Osteoblast (primary cell): ENCODE measurements at regions not wholly inside any gene's neighbourhood (a gene's known extent, or its start where the extent isn't known, plus 50 kb on each side); places are given as distances from the start of the nearest gene placed in this dataset.

Source experiments
- DNase-seq: peaks from one replicate; pipeline ENCODE4 v3.0.0; 2011; ENCODE audit warnings: low spot score, mixed read lengths; ENCODE audit not compliant: insufficient read length; ENCODE audit errors: missing footprints
- H2AFZ ChIP-seq: 2 replicates; pipeline ENCODE4 v1.6.0; 2011; ENCODE audit warnings: mild to moderate bottlenecking, low read length
- H3K27ac ChIP-seq: 2 replicates; pipeline ENCODE4 v1.5.1; 2011; ENCODE audit warnings: mild to moderate bottlenecking, low read depth, low read length, moderate library complexity
- H3K27me3 ChIP-seq: 2 replicates; pipeline ENCODE4 v1.6.0; 2012; ENCODE audit warnings: mild to moderate bottlenecking, control low read depth, inconsistent platforms, low read length, moderate library complexity; ENCODE audit not compliant: insufficient read depth
- H3K36me3 ChIP-seq: 2 replicates; pipeline ENCODE4 v1.5.1; 2011; ENCODE audit warnings: mild to moderate bottlenecking, low read length, control low read depth, moderate library complexity; ENCODE audit not compliant: insufficient read depth
- H3K4me1 ChIP-seq: 2 replicates; pipeline ENCODE4 v1.5.1; 2011; ENCODE audit warnings: mild to moderate bottlenecking, low read length, control low read depth, moderate library complexity; ENCODE audit not compliant: insufficient read depth
- H3K4me2 ChIP-seq: 2 replicates; pipeline ENCODE4 v1.6.0; 2011; ENCODE audit warnings: mild to moderate bottlenecking, low read length; ENCODE audit not compliant: insufficient read depth
- H3K4me3 ChIP-seq: fragments of 200-600 bp; sonication (generic); 3 replicates; pipeline ENCODE4 v1.5.1; 2012; ENCODE audit warnings: mild to moderate bottlenecking, low read length, inconsistent platforms; ENCODE audit not compliant: insufficient read depth
- H3K79me2 ChIP-seq: 2 replicates; pipeline ENCODE4 v1.6.0; 2012; ENCODE audit warnings: mild to moderate bottlenecking, low read length, control low read depth, inconsistent platforms; ENCODE audit not compliant: insufficient read depth
- H3K9me3 ChIP-seq: 2 replicates; pipeline ENCODE4 v1.5.1; 2011; ENCODE audit warnings: low read depth, low read length, control low read depth
- H4K20me1 ChIP-seq: 2 replicates; pipeline ENCODE4 v1.6.0; 2012; ENCODE audit warnings: mild to moderate bottlenecking, low read length, control low read depth; ENCODE audit not compliant: insufficient read depth
- TF ChIP-seq, protein P1 (sequence below): IDR thresholded peaks from 2 replicates; pipeline ENCODE4 v1.5.1; 2011; ENCODE audit warnings: mild to moderate bottlenecking, low read depth, low read length, moderate library complexity; ENCODE audit errors: extremely low read depth

DNA sequence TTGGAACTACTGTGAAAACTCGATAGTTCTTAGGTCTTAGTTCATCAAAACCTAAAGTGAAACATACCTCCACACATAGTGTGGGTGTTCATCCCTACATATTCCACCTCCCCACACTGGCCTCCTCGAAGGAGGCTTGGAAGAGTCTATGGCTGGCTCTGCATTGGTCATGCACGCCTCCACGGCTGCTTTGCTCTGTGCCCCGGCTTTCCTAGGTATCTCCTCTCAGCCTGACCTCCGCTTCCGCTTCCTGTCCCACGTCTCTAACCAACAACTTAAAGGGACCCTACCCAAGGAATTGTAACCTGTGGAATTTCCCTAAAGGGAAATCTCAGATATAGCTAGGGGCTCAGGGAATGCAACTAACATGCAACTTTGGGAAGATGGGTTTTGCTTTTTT is 79.7 kb upstream of the MBNL2 start:
- H3K27ac ChIP-seq = no peak overlapping the region

DNA sequence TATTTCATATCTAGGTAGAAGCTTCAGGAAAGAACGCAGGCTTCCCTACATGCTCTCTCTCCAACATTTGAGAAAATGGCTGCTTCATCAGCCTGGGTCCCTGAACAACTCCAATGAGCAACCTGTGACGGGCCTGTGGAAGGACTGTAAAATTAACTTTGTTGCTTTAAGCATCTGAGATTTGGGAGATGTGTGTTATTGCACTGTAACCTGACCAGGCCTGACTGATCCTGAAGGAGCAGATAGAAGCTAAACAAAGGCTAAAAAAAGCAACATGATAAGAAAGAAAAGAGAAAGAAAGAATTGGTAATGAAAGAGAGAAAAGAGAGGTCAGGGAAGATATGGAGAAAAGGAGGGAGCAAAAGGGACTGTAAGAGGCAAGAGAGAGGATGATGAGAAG is 77.1 kb upstream of the MBNL2 start:
- Histone ChIP-seq H3K27me3 (peaks cover 6% of the 10 kb centered on the region), H3K36me3 (no peaks in the 10 kb centered on the region), H3K4me1 (peaks cover 8% of the 10 kb centered on the region), H2AFZ (no peak overlapping the region), H3K79me2 (no peaks in the 10 kb centered on the region), H4K20me1 (no peaks in the 10 kb centered on the region), H3K4me2 (no peak overlapping the region), H3K27ac (no peak overlapping the region), H3K4me3 (no peak overlapping the region), H3K9me3 (no peaks in the 10 kb centered on the region)
- DNase-seq = no peak
- TF ChIP-seq, protein P1, sequence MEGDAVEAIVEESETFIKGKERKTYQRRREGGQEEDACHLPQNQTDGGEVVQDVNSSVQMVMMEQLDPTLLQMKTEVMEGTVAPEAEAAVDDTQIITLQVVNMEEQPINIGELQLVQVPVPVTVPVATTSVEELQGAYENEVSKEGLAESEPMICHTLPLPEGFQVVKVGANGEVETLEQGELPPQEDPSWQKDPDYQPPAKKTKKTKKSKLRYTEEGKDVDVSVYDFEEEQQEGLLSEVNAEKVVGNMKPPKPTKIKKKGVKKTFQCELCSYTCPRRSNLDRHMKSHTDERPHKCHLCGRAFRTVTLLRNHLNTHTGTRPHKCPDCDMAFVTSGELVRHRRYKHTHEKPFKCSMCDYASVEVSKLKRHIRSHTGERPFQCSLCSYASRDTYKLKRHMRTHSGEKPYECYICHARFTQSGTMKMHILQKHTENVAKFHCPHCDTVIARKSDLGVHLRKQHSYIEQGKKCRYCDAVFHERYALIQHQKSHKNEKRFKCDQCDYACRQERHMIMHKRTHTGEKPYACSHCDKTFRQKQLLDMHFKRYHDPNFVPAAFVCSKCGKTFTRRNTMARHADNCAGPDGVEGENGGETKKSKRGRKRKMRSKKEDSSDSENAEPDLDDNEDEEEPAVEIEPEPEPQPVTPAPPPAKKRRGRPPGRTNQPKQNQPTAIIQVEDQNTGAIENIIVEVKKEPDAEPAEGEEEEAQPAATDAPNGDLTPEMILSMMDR = no peak

More for the DNA sequence above, 79.7 kb upstream of the MBNL2 start:
- H3K36me3 ChIP-seq = no peaks in the 10 kb centered on the region
- H3K4me3 ChIP-seq = peak overlapping the region; percentile 28
- no peak for DNase-seq
- H3K9me3 ChIP-seq = no peaks in the 10 kb centered on the region
- H4K20me1 ChIP-seq = no peaks in the 10 kb centered on the region
- no peak overlapping the region for H2AFZ ChIP-seq
- H3K4me2 ChIP-seq = peak overlapping the region; percentile 14
- TF ChIP-seq, protein P1 = no peak
- no peaks in the 10 kb centered on the region for H3K79me2 ChIP-seq
- peaks cover 6% of the 10 kb centered on the region for H3K27me3 ChIP-seq
- peaks cover 8% of the 10 kb centered on the region for H3K4me1 ChIP-seq

DNA sequence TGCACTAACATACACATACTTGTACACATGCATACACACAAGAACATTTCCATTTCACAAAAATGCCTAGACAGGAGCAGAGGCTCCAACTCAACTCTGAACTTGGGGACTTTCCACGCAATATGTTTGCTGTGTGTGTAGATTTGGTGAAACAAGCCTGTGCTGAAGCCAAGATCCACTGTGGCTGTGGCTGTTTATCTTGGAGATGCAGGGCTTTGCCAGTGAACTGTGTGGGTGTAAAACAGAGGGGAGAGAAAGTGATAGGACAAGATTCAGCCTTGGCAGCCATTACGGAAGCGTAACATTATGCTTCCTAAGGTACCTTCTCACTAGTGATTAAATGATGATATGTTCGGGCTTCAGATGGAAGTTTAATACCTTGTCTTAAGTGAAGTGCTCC is 73.2 kb upstream of the MBNL2 start:
- no peak for DNase-seq
- TF ChIP-seq, protein P1 = no peak

DNA sequence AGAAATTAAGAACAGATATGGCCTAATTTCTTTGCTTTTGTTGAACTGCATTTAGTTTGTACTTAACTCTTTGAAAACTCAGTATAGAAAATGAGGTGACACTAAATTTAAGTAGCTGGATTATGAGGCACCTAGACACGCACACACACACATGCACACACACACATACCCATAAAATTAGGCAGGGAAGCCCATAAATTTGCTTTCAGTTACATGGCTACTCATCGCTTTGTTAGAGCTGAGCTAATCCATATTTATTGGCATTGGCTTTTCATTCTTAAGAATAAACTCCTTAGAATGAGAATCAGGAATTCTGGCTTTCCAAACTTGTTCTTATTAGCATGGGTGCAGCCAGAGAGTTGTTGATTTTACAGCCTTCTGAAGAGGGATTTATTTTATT is 61.7 kb upstream of the MBNL2 start:
- no peak overlapping the region for H3K27ac ChIP-seq
- H3K4me2 ChIP-seq = no peak overlapping the region
- H3K27me3 ChIP-seq = peaks cover 3% of the 10 kb centered on the region
- H3K4me3 ChIP-seq = no peak overlapping the region
- no peaks in the 10 kb centered on the region for H3K79me2 ChIP-seq
- no peaks in the 10 kb centered on the region for H3K4me1 ChIP-seq
- TF ChIP-seq, protein P1 = no peak
- no peak for DNase-seq
- no peak overlapping the region for H2AFZ ChIP-seq
- no peaks in the 10 kb centered on the region for H3K36me3 ChIP-seq
- H4K20me1 ChIP-seq = no peaks in the 10 kb centered on the region
- no peaks in the 10 kb centered on the region for H3K9me3 ChIP-seq

More for the DNA sequence above, 73.2 kb upstream of the MBNL2 start:
- H4K20me1 ChIP-seq = no peaks in the 10 kb centered on the region
- H3K36me3 ChIP-seq = no peaks in the 10 kb centered on the region
- no peak overlapping the region for H3K4me2 ChIP-seq
- H3K4me3 ChIP-seq = no peak overlapping the region
- H3K4me1 ChIP-seq = no peaks in the 10 kb centered on the region
- H3K27ac ChIP-seq = no peak overlapping the region
- no peaks in the 10 kb centered on the region for H3K9me3 ChIP-seq
- peak overlapping the region; percentile 0 for H2AFZ ChIP-seq
- H3K79me2 ChIP-seq = no peaks in the 10 kb centered on the region
- H3K27me3 ChIP-seq = no peaks in the 10 kb centered on the region
